ENCODE measurements at regions not wholly inside any gene's neighbourhood (a gene's known extent, or its start where the extent isn't known, plus 50 kb on each side); places are given as distances from the start of the nearest gene placed in this dataset.

DNA sequence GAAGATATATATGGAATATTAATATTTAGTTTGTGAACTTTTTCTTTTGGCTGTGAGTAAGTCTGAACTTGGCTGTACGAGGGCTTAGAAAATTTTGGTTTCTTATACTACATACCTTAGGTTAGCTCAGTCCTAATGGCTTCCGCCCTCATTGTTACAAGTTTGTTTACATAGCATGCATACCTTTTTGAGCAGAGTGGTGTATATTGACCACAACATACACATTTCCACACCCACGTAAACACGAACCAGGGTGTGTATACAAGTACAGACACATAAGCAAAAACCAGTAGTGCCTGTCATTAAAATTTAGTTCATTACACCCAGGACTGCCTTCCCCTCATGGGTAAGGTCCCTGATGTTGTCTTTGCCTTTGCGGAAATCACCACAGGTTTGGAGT, 230.2 kb upstream of the RGS6 start:
- Histone ChIP-seq H3K4me1 (ENCODE audit: insufficient read depth, low read length) (0 out of 2 replicates have a peak, but pooled peaks cover 5% of the 10 kb centered on the region), H3K36me3 (ENCODE audit: insufficient read depth, low read length) (peaks cover 43% of the 10 kb centered on the region), H3K27me3 (ENCODE audit: insufficient read depth, low read length) (no peaks in the 10 kb centered on the region), H3K27ac (ENCODE audit: low read depth, low read length) (no peak overlapping the region), H3K4me3 (ENCODE audit: low read length) (no peak overlapping the region), H3K9ac (ENCODE audit: low read depth, low read length) (no peak overlapping the region), H3K9me3 (ENCODE audit: insufficient read depth, low read depth, low read length) (no peaks in the 10 kb centered on the region)
- 94% methylated on average over 5 of the region's 5 CpGs for WGBS

GRCh38 chr14:71702786-71703185, 229.4 kb upstream of the RGS6 start:
- Histone ChIP-seq H3K4me3 (ENCODE audit: low read length) (no peak overlapping the region), H3K27ac (ENCODE audit: low read depth, low read length) (no peak overlapping the region), H3K36me3 (ENCODE audit: insufficient read depth, low read length) (peaks cover 43% of the 10 kb centered on the region), H3K9ac (ENCODE audit: low read depth, low read length) (no peak overlapping the region), H3K27me3 (ENCODE audit: insufficient read depth, low read length) (no peaks in the 10 kb centered on the region), H3K4me1 (ENCODE audit: insufficient read depth, low read length) (0 out of 2 replicates have a peak, but pooled peaks cover 5% of the 10 kb centered on the region), H3K9me3 (ENCODE audit: insufficient read depth, low read depth, low read length) (no peaks in the 10 kb centered on the region)
- 100% methylated on average over 1 of the region's 2 CpGs for WGBS

GRCh38 chr14:71703477-71703876, 228.8 kb upstream of the RGS6 start:
- Histone ChIP-seq H3K36me3 (ENCODE audit: insufficient read depth, low read length) (peaks cover 42% of the 10 kb centered on the region), H3K4me3 (ENCODE audit: low read length) (no peak overlapping the region), H3K9ac (ENCODE audit: low read depth, low read length) (no peak overlapping the region), H3K9me3 (ENCODE audit: insufficient read depth, low read depth, low read length) (no peaks in the 10 kb centered on the region), H3K27ac (ENCODE audit: low read depth, low read length) (no peak overlapping the region), H3K27me3 (ENCODE audit: insufficient read depth, low read length) (no peaks in the 10 kb centered on the region), H3K4me1 (ENCODE audit: insufficient read depth, low read length) (0 out of 2 replicates have a peak, but pooled peaks cover 5% of the 10 kb centered on the region)
- 87% methylated on average over 4 of the region's 4 CpGs for WGBS

- 0 out of 2 replicates have a peak, but pooled peaks cover 5% of the 10 kb centered on the region for H3K4me1 ChIP-seq (ENCODE audit: insufficient read depth, low read length)
- peaks cover 38% of the 10 kb centered on the region for H3K36me3 ChIP-seq (ENCODE audit: insufficient read depth, low read length)
- no peaks in the 10 kb centered on the region for H3K27me3 ChIP-seq (ENCODE audit: insufficient read depth, low read length)
- 97% methylated on average over 1 of the region's 1 CpG for WGBS
- H3K4me3 ChIP-seq (ENCODE audit: low read length) = no peak overlapping the region
- no peak overlapping the region for H3K9ac ChIP-seq (ENCODE audit: low read depth, low read length)
- H3K27ac ChIP-seq (ENCODE audit: low read depth, low read length) = no peak overlapping the region
- H3K9me3 ChIP-seq (ENCODE audit: insufficient read depth, low read depth, low read length) = no peaks in the 10 kb centered on the region
Measured at GRCh38 chr14:71704210-71704609, 228.0 kb upstream of the RGS6 start.

- WGBS = 94% methylated on average over 4 of the region's 4 CpGs
- Histone ChIP-seq H3K9ac (ENCODE audit: low read depth, low read length) (no peak overlapping the region), H3K27me3 (ENCODE audit: insufficient read depth, low read length) (no peaks in the 10 kb centered on the region), H3K9me3 (ENCODE audit: insufficient read depth, low read depth, low read length) (no peaks in the 10 kb centered on the region), H3K36me3 (ENCODE audit: insufficient read depth, low read length) (peaks cover 42% of the 10 kb centered on the region), H3K4me1 (ENCODE audit: insufficient read depth, low read length) (0 out of 2 replicates have a peak, but pooled peaks cover 5% of the 10 kb centered on the region), H3K27ac (ENCODE audit: low read depth, low read length) (no peak overlapping the region), H3K4me3 (ENCODE audit: low read length) (no peak overlapping the region)
Measured at GRCh38 chr14:71705460-71705859, 226.8 kb upstream of the RGS6 start.

DNA sequence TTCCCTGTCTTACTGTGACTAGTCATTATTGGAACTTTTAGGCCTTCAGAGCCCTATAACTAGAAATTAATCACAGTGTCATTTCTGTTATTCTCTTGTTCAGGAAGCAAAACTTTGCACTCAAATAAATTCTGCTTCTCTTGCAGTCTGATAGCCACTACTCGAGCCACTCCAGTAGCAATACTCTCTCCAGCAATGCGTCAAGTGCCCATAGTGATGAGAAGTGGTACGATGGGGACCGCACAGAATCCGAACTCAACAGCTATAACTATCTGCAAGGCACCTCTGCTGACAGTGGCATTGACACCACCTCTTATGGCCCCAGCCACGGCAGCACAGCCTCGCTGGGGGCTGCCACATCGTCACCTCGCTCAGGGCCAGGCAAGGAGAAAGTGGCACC, 223.2 kb upstream of the RGS6 start:
- Histone ChIP-seq H3K27me3 (ENCODE audit: insufficient read depth, low read length) (no peaks in the 10 kb centered on the region), H3K9ac (ENCODE audit: low read depth, low read length) (no peak overlapping the region), H3K36me3 (ENCODE audit: insufficient read depth, low read length) (peaks cover 36% of the 10 kb centered on the region), H3K4me1 (ENCODE audit: insufficient read depth, low read length) (peaks cover 13% of the 10 kb centered on the region; the same call in 1 of the 2 replicates), H3K4me3 (ENCODE audit: low read length) (no peak overlapping the region), H3K27ac (ENCODE audit: low read depth, low read length) (no peak overlapping the region), H3K9me3 (ENCODE audit: insufficient read depth, low read depth, low read length) (no peaks in the 10 kb centered on the region)
- 95% methylated on average over 9 of the region's 9 CpGs for WGBS

- H3K27ac ChIP-seq (ENCODE audit: low read depth, low read length) = no peak overlapping the region
- 97% methylated on average over 6 of the region's 7 CpGs for WGBS
- peaks cover 13% of the 10 kb centered on the region; the same call in 1 of the 2 replicates for H3K4me1 ChIP-seq (ENCODE audit: insufficient read depth, low read length)
- no peaks in the 10 kb centered on the region for H3K9me3 ChIP-seq (ENCODE audit: insufficient read depth, low read depth, low read length)
- H3K36me3 ChIP-seq (ENCODE audit: insufficient read depth, low read length) = peaks cover 27% of the 10 kb centered on the region
- no peaks in the 10 kb centered on the region for H3K27me3 ChIP-seq (ENCODE audit: insufficient read depth, low read length)
- no peak overlapping the region for H3K4me3 ChIP-seq (ENCODE audit: low read length)
- no peak overlapping the region for H3K9ac ChIP-seq (ENCODE audit: low read depth, low read length)
Measured at GRCh38 chr14:71709987-71710386, 222.2 kb upstream of the RGS6 start.

DNA sequence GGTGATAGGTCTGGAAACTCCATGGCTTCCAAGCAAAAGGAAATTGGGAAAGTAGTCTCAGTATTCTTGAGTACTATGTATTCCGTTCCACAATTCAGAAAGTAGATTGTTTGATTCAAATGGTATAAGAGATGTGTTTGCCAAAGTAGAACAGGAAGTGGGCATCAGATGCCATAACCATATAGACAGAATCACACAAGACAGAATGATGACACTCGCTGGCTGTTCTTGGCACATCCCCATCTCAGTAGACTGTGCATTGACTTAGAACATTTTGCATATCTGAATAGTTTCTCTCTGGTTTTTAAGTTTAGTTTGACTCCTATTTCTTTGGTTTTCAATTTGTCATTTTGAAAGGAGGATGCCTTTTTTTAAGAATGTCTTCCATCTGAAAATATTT, 221.1 kb upstream of the RGS6 start:
- no peak overlapping the region for H3K4me3 ChIP-seq (ENCODE audit: low read length)
- peaks cover 13% of the 10 kb centered on the region; the same call in 1 of the 2 replicates for H3K4me1 ChIP-seq (ENCODE audit: insufficient read depth, low read length)
- H3K27ac ChIP-seq (ENCODE audit: low read depth, low read length) = peak overlapping the region; percentile 14; the same call in 1 of the 2 replicates
- H3K36me3 ChIP-seq (ENCODE audit: insufficient read depth, low read length) = peaks cover 21% of the 10 kb centered on the region
- H3K9me3 ChIP-seq (ENCODE audit: insufficient read depth, low read depth, low read length) = no peaks in the 10 kb centered on the region
- no peaks in the 10 kb centered on the region for H3K27me3 ChIP-seq (ENCODE audit: insufficient read depth, low read length)
- no peak overlapping the region for H3K9ac ChIP-seq (ENCODE audit: low read depth, low read length)
- WGBS = 88% methylated on average over 2 of the region's 2 CpGs

DNA sequence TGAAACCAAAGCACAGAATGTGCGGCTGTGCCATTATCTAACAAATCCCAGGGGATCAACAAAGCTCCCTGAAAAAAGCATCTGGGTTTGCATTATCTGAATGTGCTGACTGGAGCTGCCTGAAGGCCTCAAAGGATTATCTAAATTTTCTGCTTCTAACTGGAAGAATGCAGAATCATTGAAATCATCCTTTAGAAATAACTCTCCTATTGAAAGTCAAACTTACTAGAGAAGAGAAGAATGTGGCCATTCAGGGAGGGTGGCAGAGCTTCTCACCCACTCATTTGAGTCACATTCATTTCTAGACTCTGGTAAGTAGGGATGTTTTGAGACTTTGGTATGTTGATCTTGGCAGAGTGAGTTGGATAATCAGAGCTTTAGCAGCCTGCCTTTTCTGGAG, 220.6 kb upstream of the RGS6 start:
- H3K36me3 ChIP-seq (ENCODE audit: insufficient read depth, low read length) = peaks cover 21% of the 10 kb centered on the region
- H3K27ac ChIP-seq (ENCODE audit: low read depth, low read length) = peak overlapping the region; percentile 14; the same call in 1 of the 2 replicates
- H3K27me3 ChIP-seq (ENCODE audit: insufficient read depth, low read length) = no peaks in the 10 kb centered on the region
- H3K4me1 ChIP-seq (ENCODE audit: insufficient read depth, low read length) = peaks cover 13% of the 10 kb centered on the region; the same call in 1 of the 2 replicates
- 88% methylated on average over 1 of the region's 1 CpG for WGBS
- H3K9me3 ChIP-seq (ENCODE audit: insufficient read depth, low read depth, low read length) = no peaks in the 10 kb centered on the region
- H3K9ac ChIP-seq (ENCODE audit: low read depth, low read length) = no peak overlapping the region
- no peak overlapping the region for H3K4me3 ChIP-seq (ENCODE audit: low read length)

GRCh38 chr14:71712478-71712877, 219.8 kb upstream of the RGS6 start:
- H3K9ac ChIP-seq (ENCODE audit: low read depth, low read length) = no peak overlapping the region
- H3K27ac ChIP-seq (ENCODE audit: low read depth, low read length) = no peak overlapping the region
- 91% methylated on average over 2 of the region's 2 CpGs for WGBS

GRCh38 chr14:71713016-71713415, 219.2 kb upstream of the RGS6 start:
- H3K36me3 ChIP-seq (ENCODE audit: insufficient read depth, low read length) = peaks cover 27% of the 10 kb centered on the region
- 97% methylated on average over 1 of the region's 1 CpG for WGBS
- H3K9me3 ChIP-seq (ENCODE audit: insufficient read depth, low read depth, low read length) = no peaks in the 10 kb centered on the region
- peaks cover 13% of the 10 kb centered on the region; the same call in 1 of the 2 replicates for H3K4me1 ChIP-seq (ENCODE audit: insufficient read depth, low read length)
- H3K27ac ChIP-seq (ENCODE audit: low read depth, low read length) = no peak overlapping the region
- no peak overlapping the region for H3K4me3 ChIP-seq (ENCODE audit: low read length)
- no peak overlapping the region for H3K9ac ChIP-seq (ENCODE audit: low read depth, low read length)
- no peaks in the 10 kb centered on the region for H3K27me3 ChIP-seq (ENCODE audit: insufficient read depth, low read length)

More at GRCh38 chr14:71712478-71712877, 219.8 kb upstream of the RGS6 start:
- Histone ChIP-seq H3K9me3 (ENCODE audit: insufficient read depth, low read depth, low read length) (no peaks in the 10 kb centered on the region), H3K4me3 (ENCODE audit: low read length) (no peak overlapping the region), H3K36me3 (ENCODE audit: insufficient read depth, low read length) (peaks cover 22% of the 10 kb centered on the region), H3K27me3 (ENCODE audit: insufficient read depth, low read length) (no peaks in the 10 kb centered on the region), H3K4me1 (ENCODE audit: insufficient read depth, low read length) (peaks cover 13% of the 10 kb centered on the region; the same call in 1 of the 2 replicates)

DNA sequence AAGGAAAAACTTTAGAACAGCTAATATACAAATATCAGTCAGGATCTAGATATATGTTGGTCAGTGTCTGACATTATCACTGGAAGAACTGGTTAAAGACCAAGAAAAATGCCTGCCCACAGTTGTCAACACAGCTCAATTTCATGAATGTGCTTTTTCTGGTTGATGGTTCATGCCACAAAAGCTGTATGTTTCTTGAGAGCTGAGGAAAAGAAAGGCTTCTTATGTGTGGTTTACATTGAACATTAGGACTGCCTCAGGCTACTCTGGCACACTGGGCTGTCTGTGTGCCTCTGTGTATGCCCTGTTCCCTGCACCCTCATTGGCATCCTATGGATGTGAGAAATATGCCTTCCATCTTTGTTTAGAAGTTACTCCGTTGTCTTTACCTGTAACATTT, 218.8 kb upstream of the RGS6 start:
- H3K4me3 ChIP-seq (ENCODE audit: low read length) = no peak overlapping the region
- H3K9ac ChIP-seq (ENCODE audit: low read depth, low read length) = no peak overlapping the region
- no peak overlapping the region for H3K27ac ChIP-seq (ENCODE audit: low read depth, low read length)
- no CpG with 5 or more reads among the region's 1 CpG for WGBS
- peaks cover 30% of the 10 kb centered on the region for H3K36me3 ChIP-seq (ENCODE audit: insufficient read depth, low read length)
- no peaks in the 10 kb centered on the region for H3K9me3 ChIP-seq (ENCODE audit: insufficient read depth, low read depth, low read length)
- no peaks in the 10 kb centered on the region for H3K27me3 ChIP-seq (ENCODE audit: insufficient read depth, low read length)
- H3K4me1 ChIP-seq (ENCODE audit: insufficient read depth, low read length) = peaks cover 13% of the 10 kb centered on the region; the same call in 1 of the 2 replicates
